ENCODE measurements at regions not wholly inside any gene's neighbourhood (a gene's known extent, or its start where the extent isn't known, plus 50 kb on each side); places are given as distances from the start of the nearest gene placed in this dataset.

DNA sequence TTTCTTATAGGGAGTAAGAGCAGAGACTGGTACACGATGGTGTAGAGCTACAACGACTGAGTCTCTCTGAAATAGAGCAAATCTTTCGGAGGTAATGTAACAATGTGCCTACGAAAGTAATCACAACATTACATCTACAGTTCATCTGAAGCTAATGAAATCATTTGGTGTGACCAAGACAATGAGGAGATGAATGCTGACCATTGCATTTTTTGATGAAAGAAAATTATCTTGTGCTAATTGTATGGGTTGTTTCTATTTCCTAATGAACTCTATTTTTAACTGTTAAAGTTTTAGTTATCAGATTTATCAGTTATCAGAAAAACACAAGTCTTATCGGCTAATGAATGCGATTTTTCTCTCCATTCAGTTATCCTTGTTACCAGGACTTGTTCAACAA is 913.4 kb downstream of the SLITRK6 start:
- TF ChIP-seq EZH2 (IDR thresholded peaks at IDR 0.05; ENCODE audit: insufficient read depth, poor library complexity, severe bottlenecking) (no peak), EZH2phosphoT487 (IDR thresholded peaks at IDR 0.05; ENCODE audit: insufficient read depth, low read depth) (no peak)
